Panc1 (cell line): ENCODE measurements at regions not wholly inside any gene's neighbourhood (a gene's known extent, or its start where the extent isn't known, plus 50 kb on each side); places are given as distances from the start of the nearest gene placed in this dataset.

ENCODE experiments used
- ATAC-seq: fragments of 200-7000 bp; cut with Tn5 transposase; 2 replicates; pipeline ENCODE4 v1.9.1; 2020; ENCODE audit warnings: mild to moderate bottlenecking, moderate library complexity
- BruUV-seq: library from RNA; stranded (reverse); fragments of 400-500 nt; replicated peaks from 2 replicates; lab custom pipeline; 2021; lab: Mats Ljungman, UMichigan
- CTCF ChIA-PET: fragments of 300-600 bp; sonication (Branson Sonifier 250); formaldehyde crosslinking; loops from one replicate; lab custom pipeline; 2022; ENCODE audit warnings: antibody characterized with exemption; lab: Charles Lee
- POLR2A ChIA-PET: fragments of 300-600 bp; sonication (Branson Sonifier 250); formaldehyde crosslinking; loops from one replicate; lab custom pipeline; 2022; ENCODE audit warnings: antibody characterized with exemption; lab: Charles Lee
- DNase-seq: peaks from one replicate; pipeline ENCODE4 v3.0.0-alpha.2; 2010; ENCODE audit warnings: low read depth, low spot score
- H3K27ac ChIP-seq: 2 replicates; pipeline ENCODE4 v1.5.1; 2011; ENCODE audit warnings: mild to moderate bottlenecking, low read length, inconsistent platforms
- H3K27me3 ChIP-seq: fragments of 200-500 bp; sonication (Bioruptor generic); 2 replicates; pipeline ENCODE4 v1.6.0; 2014; ENCODE audit warnings: low read length, inconsistent platforms; ENCODE audit not compliant: control insufficient read depth, insufficient read depth
- H3K36me3 ChIP-seq: fragments of 200-500 bp; sonication (Bioruptor generic); 2 replicates; pipeline ENCODE4 v1.5.1; 2014; ENCODE audit warnings: inconsistent platforms, mild to moderate bottlenecking, low read length, moderate library complexity; ENCODE audit not compliant: control insufficient read depth, insufficient read depth
- H3K4me1 ChIP-seq: 2 replicates; pipeline ENCODE4 v1.5.1; 2011; ENCODE audit warnings: inconsistent platforms, mild to moderate bottlenecking, low read length, moderate library complexity; ENCODE audit not compliant: control insufficient read depth, insufficient read depth
- H3K4me3 ChIP-seq, 2 experiments: 2 replicates each; pipeline ENCODE4 v1.5.1; 2011 to 2012; ENCODE audit warnings: low read depth in 2 of 2, low read length in 2 of 2, mild to moderate bottlenecking in 2 of 2, inconsistent platforms in 1 of 2, moderate library complexity in 1 of 2
- H3K9me3 ChIP-seq: fragments of 200-500 bp; sonication (Bioruptor generic); 2 replicates; pipeline ENCODE4 v1.5.1; 2014; ENCODE audit warnings: low read depth, mild to moderate bottlenecking, inconsistent platforms, low read length, moderate library complexity; ENCODE audit not compliant: control insufficient read depth, insufficient read depth
- CTCF ChIP-seq: fragments of 450-650 bp; IDR thresholded peaks from 2 replicates; pipeline ENCODE4 v1.5.1; 2017; ENCODE audit warnings: mild to moderate bottlenecking
- POLR2AphosphoS5 ChIP-seq: IDR thresholded peaks from 2 replicates; pipeline ENCODE4 v1.6.1; 2012; ENCODE audit warnings: mild to moderate bottlenecking, low read depth, low read length, moderate library complexity
- REST ChIP-seq, 2 experiments: IDR thresholded peaks; 2 replicates each; pipeline ENCODE4 v1.6.1; 2011 to 2012; ENCODE audit warnings: low read depth in 2 of 2, control low read depth in 1 of 2, low read length in 1 of 2, mild to moderate bottlenecking in 1 of 2, moderate library complexity in 1 of 2; ENCODE audit not compliant: insufficient read depth in 1 of 2
- SIN3A ChIP-seq: IDR thresholded peaks from 2 replicates; pipeline ENCODE4 v1.6.1; 2012; ENCODE audit warnings: low read depth, mild to moderate bottlenecking, low read length, moderate library complexity, borderline replicate concordance; ENCODE audit not compliant: insufficient read depth
- TCF7L2 ChIP-seq: IDR thresholded peaks from 2 replicates; pipeline ENCODE4 v1.6.1; 2011; ENCODE audit warnings: mild to moderate bottlenecking, low read depth, low read length, inconsistent platforms
- in situ Hi-C: cut with HindIII; loops from 2 replicates; pipeline ENCODE4 v1.10.0; 2016; ENCODE audit warnings: low sequenced_read_pairs, low pct_unique_long_range_greater_than_20kb
- intact Hi-C: fragments of 100-400 bp; cut with micrococcal nuclease; formaldehyde crosslinking; loops from one replicate; pipeline ENCODE4 v1.10.0; 2022; ENCODE audit not compliant: unreplicated experiment

- no peak overlapping the region for H3K27ac ChIP-seq
- ATAC-seq: no peak
- in situ Hi-C loops: no loop called here
- no peaks in the 10 kb centered on the region for H3K4me1 ChIP-seq
- ChIA-PET POLR2A (no interaction called here), CTCF (no interaction called here)
- intact Hi-C loops: no loop called here
- H3K27me3 ChIP-seq: no peaks in the 10 kb centered on the region
- no peaks in the 10 kb centered on the region for H3K36me3 ChIP-seq
- TF ChIP-seq TCF7L2 (no peak), CTCF (no peak), POLR2AphosphoS5 (no peak), REST (IDR thresholded peaks at IDR 0.05; ENCODE audit: insufficient read depth in 1 of 2, low read depth in 2 of 2, low read length in 1 of 2) (no peak), SIN3A (no peak)
- BruUV-seq: no TSS peak
- no peaks in the 10 kb centered on the region for H3K9me3 ChIP-seq
- DNase-seq: no peak
- no peak overlapping the region for H3K4me3 ChIP-seq
These were observed 1741.5 kb downstream of the PCDH9 start for GRCh38 chr13:65488606-65489005.

- Histone ChIP-seq H3K27me3 (no peaks in the 10 kb centered on the region), H3K9me3 (no peaks in the 10 kb centered on the region), H3K36me3 (no peaks in the 10 kb centered on the region), H3K4me3 (no peak overlapping the region), H3K27ac (no peak overlapping the region), H3K4me1 (no peaks in the 10 kb centered on the region)
- BruUV-seq: no TSS peak
- ATAC-seq (no peak), DNase-seq (no peak)
- intact Hi-C loops: no loop called here
- no peak for TF ChIP-seq POLR2AphosphoS5
- no peak for TF ChIP-seq CTCF
- TF ChIP-seq TCF7L2: no peak
- TF ChIP-seq REST (IDR thresholded peaks at IDR 0.05; ENCODE audit: insufficient read depth in 1 of 2, low read depth in 2 of 2, low read length in 1 of 2): no peak
- no peak for TF ChIP-seq SIN3A
- in situ Hi-C loops: no loop called here
- ChIA-PET POLR2A (no interaction called here), CTCF (interaction anchor here (0.6 kb wide), 1 partner anchor 806 kb away, joined by 3 read pairs; no protein-coding TSS in a partner anchor)
These were observed 1750.4 kb downstream of the PCDH9 start for GRCh38 chr13:65479692-65480091.
